ENCODE measurements at regions not wholly inside any gene's neighbourhood (a gene's known extent, or its start where the extent isn't known, plus 50 kb on each side); places are given as distances from the start of the nearest gene placed in this dataset.
"Not testable (repeated sequence)": the region's sequence is repeated elsewhere in the genome, so short reads cannot be mapped to it uniquely, and the experiment has no call there.

GRCh38 chr5:60026161-60026560 is 132.6 kb upstream of the PDE4D start:
- WGBS, 2 donors: 84 to 93% methylated on average over 2 of the region's 2 CpGs
- no peak for ATAC-seq (ENCODE audit: insufficient read depth, low FRiP score)
- TF ChIP-seq CTCF (IDR thresholded peaks at IDR 0.05; ENCODE audit: control extremely low read depth, extremely low read depth): no peak
- no peak overlapping the region for H3K27ac ChIP-seq (ENCODE audit: low read depth in 1 of 2, low read length in 1 of 2)
- no peaks in the 10 kb centered on the region for H3K9me3 ChIP-seq (ENCODE audit: control insufficient read depth in 4 of 4, insufficient read depth in 3 of 4, low read length in 3 of 4)
- no peak for DNase-seq
- H3K27me3 ChIP-seq (ENCODE audit: control insufficient read depth in 3 of 3, insufficient read depth in 3 of 3, low read length in 2 of 3): no peaks in the 10 kb centered on the region
- H3K36me3 ChIP-seq (ENCODE audit: control insufficient read depth in 4 of 4, insufficient read depth in 4 of 4, low read length in 4 of 4): no peaks in the 10 kb centered on the region
- no peak overlapping the region for H3K9ac ChIP-seq (ENCODE audit: insufficient read depth in 1 of 2, low read length in 2 of 2)
- H3K4me3 ChIP-seq: no peak overlapping the region
- H3K4me1 ChIP-seq (ENCODE audit: control insufficient read depth in 5 of 5, insufficient read depth in 5 of 5, low read length in 5 of 5): no peaks in the 10 kb centered on the region

GRCh38 chr5:60024104-60024503 is 130.6 kb upstream of the PDE4D start:
- no peak overlapping the region for H3K27ac ChIP-seq (ENCODE audit: low read depth in 1 of 2, low read length in 1 of 2)
- ATAC-seq (ENCODE audit: insufficient read depth, low FRiP score) (no peak), DNase-seq (no peak)
- no peaks in the 10 kb centered on the region for H3K9me3 ChIP-seq (ENCODE audit: control insufficient read depth in 4 of 4, insufficient read depth in 3 of 4, low read length in 3 of 4)
- no peaks in the 10 kb centered on the region for H3K36me3 ChIP-seq (ENCODE audit: control insufficient read depth in 4 of 4, insufficient read depth in 4 of 4, low read length in 4 of 4)
- no peaks in the 10 kb centered on the region for H3K4me1 ChIP-seq (ENCODE audit: control insufficient read depth in 5 of 5, insufficient read depth in 5 of 5, low read length in 5 of 5)
- no peaks in the 10 kb centered on the region for H3K27me3 ChIP-seq (ENCODE audit: control insufficient read depth in 3 of 3, insufficient read depth in 3 of 3, low read length in 2 of 3)
- no peak overlapping the region for H3K9ac ChIP-seq (ENCODE audit: insufficient read depth in 1 of 2, low read length in 2 of 2)
- no peak overlapping the region for H3K4me3 ChIP-seq
- TF ChIP-seq CTCF (IDR thresholded peaks at IDR 0.05; ENCODE audit: control extremely low read depth, extremely low read depth): no peak

GRCh38 chr5:60023255-60023654 is 129.7 kb upstream of the PDE4D start:
- Histone ChIP-seq H3K27ac (ENCODE audit: low read depth in 1 of 2, low read length in 1 of 2) (no peak overlapping the region), H3K9me3 (ENCODE audit: control insufficient read depth in 4 of 4, insufficient read depth in 3 of 4, low read length in 3 of 4) (no peaks in the 10 kb centered on the region), H3K9ac (ENCODE audit: insufficient read depth in 1 of 2, low read length in 2 of 2) (no peak overlapping the region), H3K27me3 (ENCODE audit: control insufficient read depth in 3 of 3, insufficient read depth in 3 of 3, low read length in 2 of 3) (no peaks in the 10 kb centered on the region), H3K4me3 (no peak overlapping the region), H3K36me3 (ENCODE audit: control insufficient read depth in 4 of 4, insufficient read depth in 4 of 4, low read length in 4 of 4) (no peaks in the 10 kb centered on the region), H3K4me1 (ENCODE audit: control insufficient read depth in 5 of 5, insufficient read depth in 5 of 5, low read length in 5 of 5) (no peaks in the 10 kb centered on the region)
- ATAC-seq (ENCODE audit: insufficient read depth, low FRiP score): no peak
- DNase-seq: no peak
- TF ChIP-seq CTCF (IDR thresholded peaks at IDR 0.05; ENCODE audit: control extremely low read depth, extremely low read depth): no peak

GRCh38 chr5:60020457-60020856 is 126.9 kb upstream of the PDE4D start:
- ATAC-seq (ENCODE audit: insufficient read depth, low FRiP score) (no peak), DNase-seq (no peak)
- Histone ChIP-seq H3K9ac (ENCODE audit: insufficient read depth in 1 of 2, low read length in 2 of 2) (no peak overlapping the region), H3K4me1 (ENCODE audit: control insufficient read depth in 5 of 5, insufficient read depth in 5 of 5, low read length in 5 of 5) (no peaks in the 10 kb centered on the region), H3K27me3 (ENCODE audit: control insufficient read depth in 3 of 3, insufficient read depth in 3 of 3, low read length in 2 of 3) (no peaks in the 10 kb centered on the region), H3K9me3 (ENCODE audit: control insufficient read depth in 4 of 4, insufficient read depth in 3 of 4, low read length in 3 of 4) (peaks cover 0 to 1% (median 0%) of the 10 kb centered on the region in 4 donors), H3K27ac (ENCODE audit: low read depth in 1 of 2, low read length in 1 of 2) (peak overlapping the region in 1 of 2 donors; percentile 7), H3K4me3 (no peak overlapping the region), H3K36me3 (ENCODE audit: control insufficient read depth in 4 of 4, insufficient read depth in 4 of 4, low read length in 4 of 4) (no peaks in the 10 kb centered on the region)
- TF ChIP-seq CTCF (IDR thresholded peaks at IDR 0.05; ENCODE audit: control extremely low read depth, extremely low read depth): no peak

- not testable (repeated sequence) for DNase-seq; H3K27ac ChIP-seq (ENCODE audit: low read depth in 1 of 2, low read length in 1 of 2); H3K9me3 ChIP-seq (ENCODE audit: control insufficient read depth in 4 of 4, insufficient read depth in 3 of 4, low read length in 3 of 4); H3K4me3 ChIP-seq; H3K4me1 ChIP-seq (ENCODE audit: control insufficient read depth in 5 of 5, insufficient read depth in 5 of 5, low read length in 5 of 5); H3K36me3 ChIP-seq (ENCODE audit: control insufficient read depth in 4 of 4, insufficient read depth in 4 of 4, low read length in 4 of 4); ATAC-seq (ENCODE audit: insufficient read depth, low FRiP score); H3K9ac ChIP-seq (ENCODE audit: insufficient read depth in 1 of 2, low read length in 2 of 2); H3K27me3 ChIP-seq (ENCODE audit: control insufficient read depth in 3 of 3, insufficient read depth in 3 of 3, low read length in 2 of 3)
- WGBS, 2 donors: 93 to 100% methylated on average over 1 of the region's 1 CpG
These were observed 125.4 kb upstream of the PDE4D start for GRCh38 chr5:60018960-60019359.

Data from lung (tissue), 11 donors.